ENCODE measurements at regions not wholly inside any gene's neighbourhood (a gene's known extent, or its start where the extent isn't known, plus 50 kb on each side); places are given as distances from the start of the nearest gene placed in this dataset.
"Not testable (repeated sequence)": the region's sequence is repeated elsewhere in the genome, so short reads cannot be mapped to it uniquely, and the experiment has no call there.

DNA sequence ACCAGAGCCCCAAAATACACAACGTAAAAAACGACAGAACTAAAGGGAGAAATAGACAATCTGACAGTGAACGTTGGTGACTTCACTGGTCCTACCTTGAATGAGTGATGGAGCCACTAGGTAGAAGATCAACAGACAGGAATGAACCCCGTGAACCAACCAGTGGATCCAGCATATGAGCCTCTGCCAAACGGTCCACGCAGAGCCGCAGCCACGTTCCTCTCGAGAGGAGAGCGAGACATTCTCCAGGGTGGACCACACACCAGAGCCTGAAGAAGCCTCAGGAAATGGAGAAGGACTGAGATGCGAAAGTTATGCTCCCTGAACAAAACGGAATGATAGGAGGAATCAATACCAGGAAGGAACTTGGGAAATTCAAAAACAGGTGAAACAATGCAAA is 178.4 kb downstream of the RTP5 start:
- Mint-ChIP-seq H3K4me1 (ENCODE audit: low read depth) (no peaks in the 10 kb centered on the region), H3K27ac (no peak overlapping the region), H3K9me3 (no peaks in the 10 kb centered on the region), H3K27me3 (peaks cover 12% of the 10 kb centered on the region), H3K36me3 (no peaks in the 10 kb centered on the region), H3K4me3 (no peak overlapping the region)
- intact Hi-C loops (cut with micrococcal nuclease) = no loop called here
- CTCF ChIA-PET = no interaction called here
- POLR2A ChIA-PET = no interaction called here
- no peak for DNase-seq

GRCh38 chr2:242048479-242048878 is 178.9 kb downstream of the RTP5 start:
- DNase-seq = no peak
- ChIA-PET POLR2A (no interaction called here), CTCF (no interaction called here)
- intact Hi-C loops (cut with micrococcal nuclease) = no loop called here
- Mint-ChIP-seq H3K36me3 (no peaks in the 10 kb centered on the region), H3K4me1 (ENCODE audit: low read depth) (no peaks in the 10 kb centered on the region), H3K27ac (no peak overlapping the region), H3K9me3 (no peaks in the 10 kb centered on the region), H3K27me3 (peaks cover 11% of the 10 kb centered on the region), H3K4me3 (no peak overlapping the region)

- POLR2A ChIA-PET; H3K9me3 Mint-ChIP-seq; CTCF ChIA-PET; H3K36me3 Mint-ChIP-seq; H3K4me1 Mint-ChIP-seq (ENCODE audit: low read depth); H3K4me3 Mint-ChIP-seq; intact Hi-C loops (cut with micrococcal nuclease); DNase-seq: not testable (repeated sequence)
- Mint-ChIP-seq H3K27me3 (peaks cover 11% of the 10 kb centered on the region), H3K27ac (peak overlapping the region; percentile 33)
Measured at GRCh38 chr2:242049492-242049891, 180.0 kb downstream of the RTP5 start.

DNA sequence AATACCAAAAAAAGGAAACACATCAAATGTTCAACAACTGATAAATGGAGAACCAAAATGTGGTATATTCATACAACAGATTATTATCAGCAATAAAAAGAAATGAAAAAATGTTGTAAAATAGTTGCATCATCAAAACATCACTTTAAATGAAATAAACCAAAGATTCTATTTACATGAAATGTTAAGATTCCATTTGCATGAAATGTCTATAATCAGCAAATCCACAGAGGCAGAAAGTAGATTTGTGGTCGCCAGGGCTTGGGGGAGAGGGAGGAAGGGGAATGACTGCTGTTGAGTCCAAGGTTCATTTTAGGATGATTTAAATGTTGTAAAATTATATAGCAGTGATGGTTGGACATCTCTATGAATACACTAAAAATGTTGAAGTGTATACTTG is 181.9 kb downstream of the RTP5 start:
- intact Hi-C loops (cut with micrococcal nuclease) = no loop called here
- H3K36me3 Mint-ChIP-seq = no peaks in the 10 kb centered on the region
- peaks cover 8% of the 10 kb centered on the region for H3K27me3 Mint-ChIP-seq
- no peak for DNase-seq
- CTCF ChIA-PET = no interaction called here
- H3K4me3 Mint-ChIP-seq = no peak overlapping the region
- POLR2A ChIA-PET = no interaction called here
- H3K4me1 Mint-ChIP-seq (ENCODE audit: low read depth) = no peaks in the 10 kb centered on the region
- no peak overlapping the region for H3K27ac Mint-ChIP-seq
- H3K9me3 Mint-ChIP-seq = no peaks in the 10 kb centered on the region

DNA sequence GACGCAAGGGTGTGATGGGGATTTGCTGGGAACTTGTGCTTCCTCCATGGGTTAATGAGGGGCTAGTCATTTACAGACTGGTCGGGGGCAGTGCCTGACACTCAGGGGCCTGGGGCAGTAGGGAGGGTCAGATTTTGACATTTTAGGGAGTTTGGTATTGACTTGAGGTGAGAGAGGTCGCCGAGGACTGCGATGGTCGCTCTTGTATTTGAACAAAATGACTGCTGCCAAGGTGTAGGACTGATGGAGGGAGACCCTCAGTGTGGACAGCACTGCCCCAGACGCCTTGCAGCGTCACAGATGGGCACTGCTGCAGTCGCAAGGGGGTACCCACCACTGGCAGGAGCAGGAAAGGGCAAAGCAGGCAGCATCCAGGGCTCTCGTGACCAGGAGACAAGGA is 182.9 kb downstream of the RTP5 start:
- Mint-ChIP-seq H3K36me3 (no peaks in the 10 kb centered on the region), H3K9me3 (no peaks in the 10 kb centered on the region), H3K27ac (no peak overlapping the region), H3K4me3 (no peak overlapping the region), H3K4me1 (ENCODE audit: low read depth) (no peaks in the 10 kb centered on the region), H3K27me3 (peaks cover 13% of the 10 kb centered on the region)
- CTCF ChIA-PET = no interaction called here
- POLR2A ChIA-PET = no interaction called here
- intact Hi-C loops (cut with micrococcal nuclease) = no loop called here
- no peak for DNase-seq

GRCh38 chr2:242053921-242054320 is 184.4 kb downstream of the RTP5 start:
- Mint-ChIP-seq H3K9me3 (no peaks in the 10 kb centered on the region), H3K27ac (no peak overlapping the region), H3K36me3 (no peaks in the 10 kb centered on the region), H3K4me1 (ENCODE audit: low read depth) (no peaks in the 10 kb centered on the region), H3K4me3 (no peak overlapping the region), H3K27me3 (peaks cover 17% of the 10 kb centered on the region)
- ChIA-PET POLR2A (no interaction called here), CTCF (interaction anchor here (1.2 kb wide), 1 partner anchor 103 kb away, joined by 4 read pairs; no protein-coding TSS in a partner anchor)
- DNase-seq = no peak
- intact Hi-C loops (cut with micrococcal nuclease) = no loop called here

- Mint-ChIP-seq H3K9me3 (no peaks in the 10 kb centered on the region), H3K4me3 (no peak overlapping the region), H3K27me3 (peaks cover 20% of the 10 kb centered on the region), H3K27ac (no peak overlapping the region), H3K36me3 (no peaks in the 10 kb centered on the region), H3K4me1 (ENCODE audit: low read depth) (no peaks in the 10 kb centered on the region)
- ChIA-PET POLR2A (no interaction called here), CTCF (interaction anchor here (1.2 kb wide), 1 partner anchor 104 kb away, joined by 4 read pairs; no protein-coding TSS in a partner anchor)
- intact Hi-C loops (cut with micrococcal nuclease) = no loop called here
- DNase-seq = no peak
Measured at GRCh38 chr2:242054406-242054805, 184.9 kb downstream of the RTP5 start.

DNA sequence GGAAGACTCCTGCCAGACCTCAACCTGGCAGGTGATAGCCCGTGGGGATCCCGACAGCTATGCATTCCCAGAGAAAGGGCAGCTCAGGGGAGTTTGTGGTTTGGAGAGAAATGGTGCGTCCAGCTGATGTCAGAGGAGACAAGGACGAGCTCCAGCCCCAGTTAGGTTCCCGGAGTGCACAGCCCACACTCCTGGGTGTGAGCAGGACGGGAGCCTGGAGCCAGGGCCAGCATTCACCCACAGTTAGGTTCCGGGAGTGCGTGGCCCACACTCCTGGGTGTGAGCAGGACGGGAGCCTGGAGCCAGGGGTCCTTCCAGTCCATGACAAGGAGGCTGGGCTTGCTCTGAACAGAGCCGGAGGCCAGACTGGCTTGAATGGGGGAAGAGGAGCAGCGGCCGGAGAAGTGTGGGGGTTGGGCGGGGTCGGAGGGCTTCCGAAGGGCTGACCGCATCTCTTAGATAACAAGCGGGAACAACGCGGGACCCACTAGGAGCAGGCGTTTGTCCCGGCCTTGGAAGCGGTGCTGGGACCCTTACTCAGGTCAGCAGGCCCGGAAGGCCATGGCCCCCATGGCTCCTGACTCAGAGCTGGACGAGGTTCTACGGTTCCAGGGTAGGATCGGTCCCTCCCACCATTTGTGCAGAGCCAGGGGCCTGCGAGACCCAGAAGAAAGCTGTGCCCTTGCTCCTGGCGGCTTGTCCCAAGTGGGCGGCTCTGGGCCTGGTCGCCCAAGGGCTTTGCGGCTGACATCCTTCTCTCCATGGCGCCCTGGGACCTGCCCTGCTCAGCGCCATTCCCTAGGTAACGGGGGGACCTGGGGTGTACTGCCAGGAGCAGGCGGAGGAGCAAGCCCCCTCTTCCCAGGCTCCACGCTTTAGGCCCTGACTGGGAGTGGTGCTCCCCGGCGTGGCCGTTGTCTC is 185.6 kb downstream of the RTP5 start:
- intact Hi-C loops (cut with micrococcal nuclease) = no loop called here
- no peak overlapping the region for H3K27ac Mint-ChIP-seq
- DNase-seq = no peak
- no peaks in the 10 kb centered on the region for H3K4me1 Mint-ChIP-seq (ENCODE audit: low read depth)
- ChIA-PET CTCF (interaction anchor here (1.2 kb wide), 1 partner anchor 104 kb away, joined by 4 read pairs; no protein-coding TSS in a partner anchor), POLR2A (no interaction called here)
- H3K36me3 Mint-ChIP-seq = no peaks in the 10 kb centered on the region
- no peak overlapping the region for H3K4me3 Mint-ChIP-seq
- peaks cover 21% of the 10 kb centered on the region for H3K27me3 Mint-ChIP-seq
- H3K9me3 Mint-ChIP-seq = no peaks in the 10 kb centered on the region

DNA sequence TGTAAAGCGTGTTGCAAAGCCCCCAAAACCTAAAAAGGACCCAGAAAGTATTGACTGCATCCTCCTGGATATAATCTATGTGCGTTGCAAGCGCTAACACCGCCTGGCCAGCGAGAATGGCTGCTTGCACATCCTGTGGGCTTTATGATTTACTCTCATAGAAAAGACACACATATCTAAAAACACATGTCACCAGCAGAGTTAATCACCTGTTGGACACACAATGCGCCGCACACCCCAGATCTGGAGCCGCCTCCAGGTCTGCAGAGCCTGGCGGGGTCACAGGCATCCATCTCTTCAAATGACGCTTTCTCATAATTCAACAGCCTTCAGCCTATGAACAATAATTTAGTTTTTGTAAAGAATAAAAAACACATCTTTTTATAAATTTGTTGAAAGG is 186.5 kb downstream of the RTP5 start:
- no peak for DNase-seq
- Mint-ChIP-seq H3K27me3 (peaks cover 21% of the 10 kb centered on the region), H3K36me3 (no peaks in the 10 kb centered on the region), H3K4me1 (ENCODE audit: low read depth) (no peaks in the 10 kb centered on the region), H3K27ac (no peak overlapping the region), H3K9me3 (peaks cover 2% of the 10 kb centered on the region), H3K4me3 (no peak overlapping the region)
- POLR2A ChIA-PET = no interaction called here
- CTCF ChIA-PET = no interaction called here
- intact Hi-C loops (cut with micrococcal nuclease) = no loop called here

GRCh38 chr2:242056785-242057184 is 187.3 kb downstream of the RTP5 start:
- ChIA-PET CTCF (no interaction called here), POLR2A (no interaction called here)
- Mint-ChIP-seq H3K27me3 (peaks cover 21% of the 10 kb centered on the region), H3K4me3 (no peak overlapping the region), H3K36me3 (no peaks in the 10 kb centered on the region), H3K9me3 (peaks cover 2% of the 10 kb centered on the region), H3K27ac (no peak overlapping the region), H3K4me1 (ENCODE audit: low read depth) (no peaks in the 10 kb centered on the region)
- no peak for DNase-seq
- intact Hi-C loops (cut with micrococcal nuclease) = no loop called here

DNA sequence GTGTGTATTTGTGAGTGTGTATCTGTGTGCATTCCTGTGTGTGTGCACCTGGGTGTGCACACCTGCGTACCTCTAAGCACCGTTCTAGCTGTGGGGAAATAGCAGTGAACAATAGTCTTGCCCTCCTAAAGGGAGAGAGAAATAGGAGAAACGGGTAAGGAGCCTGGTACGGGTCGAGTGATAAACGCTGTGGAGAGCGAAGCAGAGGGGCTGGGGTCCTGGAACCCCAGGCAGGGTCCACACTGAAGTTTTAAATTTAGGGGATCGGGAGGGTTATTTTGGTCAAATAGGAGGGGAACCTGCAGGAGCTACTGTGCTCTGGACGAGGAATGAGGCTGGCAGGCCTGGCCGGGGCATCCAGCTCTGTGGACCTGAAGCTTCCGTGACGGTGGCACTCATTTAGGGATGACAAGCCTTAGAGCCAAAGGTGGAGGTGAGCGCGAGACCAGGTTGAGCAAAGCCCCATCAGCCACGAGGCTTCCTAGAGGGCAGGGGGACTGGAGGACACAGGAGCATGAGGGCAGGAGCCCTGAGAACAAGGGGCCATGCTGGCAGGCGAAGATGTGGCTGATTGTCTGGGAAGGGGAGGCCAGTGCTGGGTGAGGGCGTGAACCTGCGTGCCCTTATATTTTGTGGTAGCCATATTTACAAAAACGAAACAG is 188.0 kb downstream of the RTP5 start:
- intact Hi-C loops (cut with micrococcal nuclease) = no loop called here
- no peak overlapping the region for H3K27ac Mint-ChIP-seq
- H3K27me3 Mint-ChIP-seq = peaks cover 21% of the 10 kb centered on the region
- no peaks in the 10 kb centered on the region for H3K4me1 Mint-ChIP-seq (ENCODE audit: low read depth)
- CTCF ChIA-PET = no interaction called here
- no peaks in the 10 kb centered on the region for H3K36me3 Mint-ChIP-seq
- no peak for DNase-seq
- POLR2A ChIA-PET = no interaction called here
- no peak overlapping the region for H3K4me3 Mint-ChIP-seq
- H3K9me3 Mint-ChIP-seq = peaks cover 2% of the 10 kb centered on the region

GRCh38 chr2:242058116-242058680 is 188.7 kb downstream of the RTP5 start:
- Mint-ChIP-seq H3K4me1 (ENCODE audit: low read depth) (no peaks in the 10 kb centered on the region), H3K27ac (no peak overlapping the region), H3K36me3 (no peaks in the 10 kb centered on the region), H3K9me3 (peaks cover 2% of the 10 kb centered on the region), H3K4me3 (no peak overlapping the region), H3K27me3 (peaks cover 21% of the 10 kb centered on the region)
- ChIA-PET CTCF (no interaction called here), POLR2A (no interaction called here)
- DNase-seq = no peak
- intact Hi-C loops (cut with micrococcal nuclease) = no loop called here

GRCh38 chr2:242059566-242059965 is 190.0 kb downstream of the RTP5 start:
- H3K36me3 Mint-ChIP-seq = no peaks in the 10 kb centered on the region

More at GRCh38 chr2:242059566-242059965, 190.0 kb downstream of the RTP5 start:
- peaks cover 20% of the 10 kb centered on the region for H3K27me3 Mint-ChIP-seq
- ChIA-PET POLR2A (no interaction called here), CTCF (no interaction called here)
- H3K9me3 Mint-ChIP-seq = peaks cover 2% of the 10 kb centered on the region
- no peak for DNase-seq
- no peaks in the 10 kb centered on the region for H3K4me1 Mint-ChIP-seq (ENCODE audit: low read depth)
- H3K4me3 Mint-ChIP-seq = no peak overlapping the region
- H3K27ac Mint-ChIP-seq = no peak overlapping the region
- intact Hi-C loops (cut with micrococcal nuclease) = no loop called here
